ENCODE measurements at regions not wholly inside any gene's neighbourhood (a gene's known extent, or its start where the extent isn't known, plus 50 kb on each side); places are given as distances from the start of the nearest gene placed in this dataset.

DNA sequence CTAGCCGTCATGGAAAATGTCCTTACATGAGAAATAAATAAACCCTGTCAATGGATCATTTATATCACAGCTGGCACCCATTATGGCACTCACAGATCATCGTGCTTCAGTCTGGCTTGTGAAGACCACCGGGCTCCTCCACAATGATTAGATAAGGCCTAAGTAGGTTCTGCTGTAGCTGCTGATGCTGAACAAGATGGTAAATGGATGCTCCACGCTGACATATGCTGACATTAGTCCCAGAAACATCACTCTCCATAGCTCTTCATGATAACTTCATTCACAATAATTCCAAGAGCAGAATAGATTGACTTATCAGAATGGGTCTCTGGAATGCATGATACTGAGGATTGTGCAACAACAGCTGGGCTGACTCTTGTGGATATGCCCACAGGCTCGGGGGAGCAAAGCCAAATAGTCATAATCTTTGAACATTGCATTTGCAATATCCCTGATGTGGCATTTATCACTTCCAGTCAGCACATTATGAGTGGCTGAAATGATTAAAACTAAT lies 63.8 kb upstream of the RXFP2 start:
- DNase-seq (ENCODE audit: low read depth in 1 of 2, low spot score in 1 of 2): no peak

DNA sequence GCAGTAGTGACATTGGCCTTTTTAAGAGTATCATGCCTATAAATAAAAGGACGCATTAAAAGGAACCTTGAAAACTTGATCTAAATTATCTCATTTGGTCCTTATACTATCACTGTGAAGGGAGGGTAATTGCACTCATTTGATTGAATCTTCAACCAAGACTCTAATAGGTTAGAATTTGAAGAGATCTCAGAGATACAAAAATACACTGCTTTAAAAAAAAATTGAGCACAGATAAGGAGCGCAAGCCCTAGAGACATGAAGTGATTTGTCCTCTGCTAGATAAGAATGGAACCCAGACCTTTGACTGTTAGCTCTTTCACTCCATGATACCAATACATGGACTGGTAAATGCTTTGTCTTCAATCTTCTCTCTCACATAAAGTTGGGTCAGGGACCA lies 58.2 kb upstream of the RXFP2 start:
- no peak for DNase-seq (ENCODE audit: low read depth in 1 of 2, low spot score in 1 of 2)

DNA sequence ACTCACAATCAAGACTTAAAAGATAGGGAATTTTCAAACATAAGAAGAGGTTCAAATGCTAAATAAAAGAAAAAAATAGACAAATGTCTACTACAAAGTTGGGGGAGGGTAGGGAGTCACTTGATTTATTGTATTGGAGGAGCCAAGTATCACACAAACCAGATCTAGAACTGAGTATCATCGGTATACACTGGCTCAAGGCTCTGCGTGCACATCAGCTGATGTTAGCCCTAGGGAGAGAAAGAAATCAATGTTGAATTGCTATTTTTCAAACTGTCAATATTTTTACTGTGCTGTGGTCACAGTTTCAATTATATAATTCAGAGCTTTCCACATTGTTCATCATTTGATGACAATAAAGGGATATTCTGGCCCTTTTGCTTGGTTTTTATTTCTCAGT lies 54.9 kb upstream of the RXFP2 start:
- no peak for DNase-seq (ENCODE audit: low read depth in 1 of 2, low spot score in 1 of 2)

DNA sequence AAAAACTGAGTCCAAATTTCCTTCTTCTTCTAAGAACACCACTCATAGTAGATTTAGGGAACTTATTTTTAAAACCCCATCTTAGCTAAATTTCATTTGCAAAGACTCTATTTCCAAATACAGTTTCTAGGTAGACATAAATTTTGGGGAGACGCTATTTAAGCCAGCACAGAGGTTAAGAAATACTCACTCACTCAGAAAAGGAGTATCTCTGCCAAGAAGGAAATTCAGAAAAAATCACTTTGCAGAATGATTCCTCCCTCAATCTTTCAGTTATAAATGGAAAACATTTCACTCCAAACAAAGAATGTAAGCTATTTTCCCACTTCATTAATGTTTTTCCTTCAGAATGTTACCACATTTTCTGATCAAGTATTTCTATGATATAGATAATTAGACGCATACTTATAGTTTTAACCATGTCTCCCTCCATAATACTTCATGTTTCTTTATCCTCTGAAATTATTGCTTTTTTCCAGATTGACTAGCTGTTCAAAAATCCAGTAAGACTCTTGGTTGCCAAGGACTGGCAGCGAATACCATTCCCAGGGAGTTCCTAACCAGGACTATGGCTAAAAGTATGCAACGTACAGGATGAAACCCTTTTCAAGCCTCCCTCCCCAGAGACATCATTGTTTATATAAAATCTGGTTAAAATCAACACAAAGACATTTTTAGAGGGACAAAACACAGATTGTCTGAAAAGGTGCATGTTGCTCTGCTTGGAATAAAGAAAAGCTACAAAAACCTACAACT lies 52.5 kb upstream of the RXFP2 start:
- DNase-seq (ENCODE audit: low read depth in 1 of 2, low spot score in 1 of 2): no peak

All from activated T-helper 1 cell treated with anti-CD3 and anti-CD28 coated beads, Interleukin-2, amount 50 U/mL, for 16 hours (primary cell).